Spinal cord (tissue), 9 donors: ENCODE measurements at regions not wholly inside any gene's neighbourhood (a gene's known extent, or its start where the extent isn't known, plus 50 kb on each side); places are given as distances from the start of the nearest gene placed in this dataset.

ENCODE experiments used
- DNase-seq, 6 donors: peaks; one replicate each; pipeline versions ENCODE4 v3.0.0 to v3.0.0-alpha.2; 2013 to 2015; ENCODE audit warnings: low spot score in 6 of 6, low read depth in 4 of 6
- H3K27ac ChIP-seq: one replicate; pipeline ENCODE4 v1.5.1; 2013; ENCODE audit warnings: low read depth, low read length, control low read depth
- H3K27me3 ChIP-seq: one replicate; pipeline ENCODE4 v1.6.1; 2013; ENCODE audit warnings: low read length; ENCODE audit not compliant: control insufficient read depth, insufficient read depth
- H3K36me3 ChIP-seq: one replicate; pipeline ENCODE4 v1.6.1; 2013; ENCODE audit warnings: low read length; ENCODE audit not compliant: control insufficient read depth, insufficient read depth
- H3K4me1 ChIP-seq: one replicate; pipeline ENCODE4 v1.6.1; 2013; ENCODE audit warnings: low read length; ENCODE audit not compliant: control insufficient read depth, insufficient read depth
- H3K4me3 ChIP-seq: one replicate; pipeline ENCODE4 v1.5.1; 2013; ENCODE audit warnings: low read depth, low read length, control low read depth
- H3K9me3 ChIP-seq: one replicate; pipeline ENCODE4 v1.6.1; 2013; ENCODE audit warnings: low read length; ENCODE audit not compliant: control insufficient read depth, insufficient read depth
- WGBS: methylation state at CpG from one replicate; pipeline ENCODE4 v1.1.5; 2013; ENCODE audit warnings: missing lambda C conversion rate; ENCODE audit not compliant: insufficient coverage; 5-methylcytosine and 5-hydroxymethylcytosine counted together
- donor health status: healthy.

DNA sequence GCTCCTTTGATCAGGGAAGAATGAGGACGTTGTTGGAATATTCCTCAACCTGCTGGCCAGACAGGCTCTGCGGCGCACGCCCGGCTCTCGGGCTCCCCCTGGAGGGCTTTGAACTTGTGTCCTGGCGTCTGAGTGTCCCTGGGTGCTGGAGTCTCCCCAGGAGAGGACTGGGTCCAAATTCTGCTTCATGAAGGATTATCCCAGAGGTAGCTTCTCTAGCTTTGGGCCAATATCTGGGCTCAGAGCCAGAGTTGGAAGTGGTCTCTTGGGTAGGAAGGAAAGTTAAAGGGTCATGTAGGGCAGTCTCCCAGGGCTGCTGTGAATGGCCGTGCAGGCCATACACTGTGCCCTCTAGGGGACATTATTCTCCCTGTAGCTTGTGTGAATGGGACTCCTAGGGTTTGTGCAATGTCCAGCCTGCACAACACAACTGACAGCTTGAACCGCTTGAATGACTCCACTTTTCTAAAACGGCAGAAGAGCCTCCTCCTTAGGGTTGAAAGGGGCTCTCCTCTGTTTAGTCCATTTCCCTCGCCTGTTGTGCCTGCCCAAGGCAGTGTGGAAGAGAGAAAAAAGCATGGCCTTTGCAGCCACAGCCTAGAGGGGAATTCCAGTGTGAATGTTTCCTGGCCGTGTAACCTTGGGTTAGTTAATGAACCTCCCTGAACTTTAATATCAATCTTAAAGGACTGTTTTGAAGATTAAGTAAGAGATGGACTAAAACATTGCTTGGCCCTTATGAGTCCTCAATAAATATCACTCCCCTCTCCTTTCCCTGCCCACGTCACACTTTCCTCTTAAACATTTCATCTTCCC lies 111.2 kb upstream of the THY1 start:
- Histone ChIP-seq H3K4me1 (peaks cover 14% of the 10 kb centered on the region), H3K9me3 (no peaks in the 10 kb centered on the region), H3K27ac (no peak overlapping the region), H3K4me3 (no peak overlapping the region), H3K36me3 (no peaks in the 10 kb centered on the region), H3K27me3 (peaks cover 3% of the 10 kb centered on the region)
- WGBS: 3% methylated on average over 8 of the region's 13 CpGs
- DNase-seq: peak in 2 of 6 donors; percentile 82 to 85

DNA sequence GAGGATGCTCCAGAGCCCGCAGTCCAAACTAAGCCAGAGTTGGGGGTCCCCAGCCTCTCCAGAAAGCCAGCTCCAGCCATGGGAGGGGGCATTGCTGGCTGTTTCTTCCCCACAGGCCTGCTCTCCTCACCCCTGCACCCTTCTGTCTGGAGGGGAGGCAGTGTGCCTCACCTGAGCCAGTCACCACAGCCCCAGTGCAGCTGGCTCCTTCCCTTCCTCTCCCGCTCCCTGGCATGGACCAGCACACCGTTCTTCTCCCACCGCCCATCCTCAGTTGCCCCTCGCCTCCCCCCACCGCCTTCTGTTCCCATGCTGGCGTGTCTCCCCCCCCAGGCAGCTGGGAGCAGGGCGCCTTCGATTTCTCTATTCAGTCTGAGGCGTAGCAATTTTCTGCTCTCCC lies 110.5 kb upstream of the THY1 start:
- Histone ChIP-seq H3K4me1 (peaks cover 14% of the 10 kb centered on the region), H3K27me3 (peaks cover 3% of the 10 kb centered on the region), H3K4me3 (no peak overlapping the region), H3K36me3 (no peaks in the 10 kb centered on the region), H3K9me3 (no peaks in the 10 kb centered on the region), H3K27ac (no peak overlapping the region)
- 44% methylated on average over 7 of the region's 10 CpGs for WGBS
- DNase-seq: no peak

DNA sequence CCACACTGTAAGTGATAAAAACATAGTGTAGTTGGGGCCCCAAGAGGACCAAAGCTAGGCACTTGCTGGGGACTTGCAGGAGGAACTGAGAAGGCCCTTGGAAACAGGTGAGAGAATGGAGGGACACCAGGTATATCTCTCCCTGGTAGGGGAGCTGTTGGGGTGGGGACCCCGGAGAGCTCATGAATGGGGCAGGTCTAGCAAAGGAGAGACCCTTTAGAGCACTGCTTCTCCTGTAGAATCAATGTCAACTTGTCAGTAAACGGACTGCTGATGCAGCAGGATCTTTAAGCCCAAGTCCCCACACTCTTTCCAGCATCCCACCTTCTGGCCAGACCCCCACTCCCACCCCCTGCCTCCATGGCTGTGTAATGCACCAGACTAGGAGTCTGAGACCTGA lies 109.6 kb upstream of the THY1 start:
- Histone ChIP-seq H3K36me3 (no peaks in the 10 kb centered on the region), H3K4me1 (peaks cover 14% of the 10 kb centered on the region), H3K27me3 (peaks cover 3% of the 10 kb centered on the region), H3K4me3 (no peak overlapping the region), H3K9me3 (no peaks in the 10 kb centered on the region), H3K27ac (no peak overlapping the region)
- DNase-seq: no peak
- WGBS: 100% methylated on average over 2 of the region's 2 CpGs

DNA sequence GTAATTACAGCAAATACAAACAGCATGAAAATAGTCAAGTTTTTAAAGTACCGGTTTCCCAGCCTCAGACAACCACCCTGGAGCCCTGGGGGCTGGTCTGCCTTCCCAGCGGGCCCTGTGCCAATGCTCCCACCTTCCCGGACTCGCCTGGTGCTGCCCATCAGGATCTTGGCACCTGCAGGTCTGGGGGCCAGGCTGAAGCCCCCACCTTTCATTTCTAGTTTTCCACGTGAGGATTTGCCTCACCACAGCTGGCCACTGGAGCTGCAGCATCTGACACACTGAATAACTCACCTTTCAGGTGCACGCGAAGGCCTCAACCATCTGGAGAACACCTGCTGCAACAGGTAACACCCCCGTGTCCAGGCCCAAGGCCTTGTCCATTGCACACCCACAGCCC lies 108.7 kb upstream of the THY1 start:
- no peaks in the 10 kb centered on the region for H3K9me3 ChIP-seq
- H3K27me3 ChIP-seq: peaks cover 3% of the 10 kb centered on the region
- no peaks in the 10 kb centered on the region for H3K36me3 ChIP-seq
- 69% methylated on average over 8 of the region's 8 CpGs for WGBS
- no peak overlapping the region for H3K27ac ChIP-seq
- peaks cover 14% of the 10 kb centered on the region for H3K4me1 ChIP-seq
- H3K4me3 ChIP-seq: no peak overlapping the region
- DNase-seq: no peak

GRCh38 chr11:119531056-119531455 lies 108.1 kb upstream of the THY1 start:
- Histone ChIP-seq H3K36me3 (no peaks in the 10 kb centered on the region), H3K9me3 (no peaks in the 10 kb centered on the region), H3K4me1 (peaks cover 14% of the 10 kb centered on the region), H3K4me3 (no peak overlapping the region), H3K27ac (no peak overlapping the region), H3K27me3 (peaks cover 3% of the 10 kb centered on the region)
- DNase-seq: no peak
- 60% methylated on average over 3 of the region's 3 CpGs for WGBS

GRCh38 chr11:119530509-119530908 lies 107.5 kb upstream of the THY1 start:
- 88% methylated on average over 6 of the region's 6 CpGs for WGBS
- Histone ChIP-seq H3K36me3 (no peaks in the 10 kb centered on the region), H3K9me3 (no peaks in the 10 kb centered on the region), H3K27me3 (peaks cover 3% of the 10 kb centered on the region), H3K4me1 (peaks cover 14% of the 10 kb centered on the region), H3K27ac (no peak overlapping the region), H3K4me3 (no peak overlapping the region)
- no peak for DNase-seq

GRCh38 chr11:119529936-119530335 lies 107.0 kb upstream of the THY1 start:
- peaks cover 3% of the 10 kb centered on the region for H3K27me3 ChIP-seq
- H3K9me3 ChIP-seq: no peaks in the 10 kb centered on the region
- H3K27ac ChIP-seq: no peak overlapping the region
- peaks cover 14% of the 10 kb centered on the region for H3K4me1 ChIP-seq
- 69% methylated on average over 2 of the region's 4 CpGs for WGBS
- no peak for DNase-seq
- H3K4me3 ChIP-seq: no peak overlapping the region
- H3K36me3 ChIP-seq: no peaks in the 10 kb centered on the region

- no peak overlapping the region for H3K27ac ChIP-seq
- no peaks in the 10 kb centered on the region for H3K36me3 ChIP-seq
- whole genome bisulfite sequencing: 96% methylated on average over 6 of the region's 11 CpGs
- peaks cover 16% of the 10 kb centered on the region for H3K4me1 ChIP-seq
- H3K4me3 ChIP-seq: no peak overlapping the region
- DNase-seq: no peak
- H3K9me3 ChIP-seq: no peaks in the 10 kb centered on the region
- peaks cover 3% of the 10 kb centered on the region for H3K27me3 ChIP-seq
These were observed 106.3 kb upstream of the THY1 start for GRCh38 chr11:119529063-119529845.

- H3K4me3 ChIP-seq: no peak overlapping the region
- no peak for DNase-seq
- no peak overlapping the region for H3K27ac ChIP-seq
- no peaks in the 10 kb centered on the region for H3K9me3 ChIP-seq
- H3K36me3 ChIP-seq: no peaks in the 10 kb centered on the region
- 96% methylated on average over 5 of the region's 5 CpGs for WGBS
- no peaks in the 10 kb centered on the region for H3K27me3 ChIP-seq
- H3K4me1 ChIP-seq: peaks cover 14% of the 10 kb centered on the region
These were observed 102.9 kb upstream of the THY1 start for GRCh38 chr11:119525867-119526196.
